ENCODE measurements at regions not wholly inside any gene's neighbourhood (a gene's known extent, or its start where the extent isn't known, plus 50 kb on each side); places are given as distances from the start of the nearest gene placed in this dataset.

GRCh38 chrX:81615979-81616378 is 414.1 kb downstream of the SH3BGRL start:
- Histone ChIP-seq H3K14ac (ENCODE audit: low read length in 2 of 2) (no peak overlapping the region), H3K4me1 (ENCODE audit: control insufficient read depth, insufficient read depth, low read depth, low read length) (no peaks in the 10 kb centered on the region), H3K27ac (ENCODE audit: low read length, poor library complexity, severe bottlenecking) (no peak overlapping the region), H4K91ac (ENCODE audit: low read length) (no peak overlapping the region), H4K8ac (ENCODE audit: low read length) (no peak overlapping the region), H2BK5ac (ENCODE audit: low read depth, low read length, poor library complexity, severe bottlenecking) (no peak overlapping the region), H2AK5ac (ENCODE audit: low read length, severe bottlenecking) (no peak overlapping the region), H3K27me3 (ENCODE audit: control insufficient read depth in 1 of 2, insufficient read depth in 1 of 2, low read length in 2 of 2) (no peaks in the 10 kb centered on the region), H3K23ac (ENCODE audit: low read length in 2 of 2) (no peak overlapping the region), H3K79me1 (replicated peaks; ENCODE audit: low read length, poor library complexity, severe bottlenecking) (no peaks in the 10 kb centered on the region), H3K36me3 (ENCODE audit: control insufficient read depth in 1 of 2, insufficient read depth in 2 of 2, low read depth in 1 of 2, low read length in 2 of 2) (no peaks in the 10 kb centered on the region), H3K4me2 (ENCODE audit: low read length, poor library complexity, severe bottlenecking) (no peak overlapping the region), H3K18ac (ENCODE audit: low read depth in 1 of 2, low read length in 2 of 2) (no peak overlapping the region), H2BK12ac (ENCODE audit: low read length in 2 of 2) (no peak overlapping the region), H3K4ac (ENCODE audit: low read depth in 1 of 2, low read length in 2 of 2) (no peak overlapping the region), H2BK15ac (ENCODE audit: low read depth, poor library complexity, severe bottlenecking) (no peak overlapping the region), H3K9me3 (ENCODE audit: control insufficient read depth, low read length) (no peaks in the 10 kb centered on the region), H2BK120ac (ENCODE audit: low read depth, low read length) (no peak overlapping the region), H2AFZ (ENCODE audit: low read depth, low read length) (no peak overlapping the region), H3K4me3 (ENCODE audit: insufficient read depth in 1 of 2, low read depth in 1 of 2, low read length in 2 of 2) (no peak overlapping the region), H3K9ac (ENCODE audit: low read length) (no peak overlapping the region)
- DNase-seq: no peak
- 82% methylated on average over 1 of the region's 2 CpGs for WGBS

GRCh38 chrX:81662381-81662780 is 460.5 kb downstream of the SH3BGRL start:
- no peak overlapping the region for H3K4me3 ChIP-seq (ENCODE audit: insufficient read depth in 1 of 2, low read depth in 1 of 2, low read length in 2 of 2)
- H4K91ac ChIP-seq (ENCODE audit: low read length): no peak overlapping the region
- no peak overlapping the region for H2AFZ ChIP-seq (ENCODE audit: low read depth, low read length)
- no peaks in the 10 kb centered on the region for H3K27me3 ChIP-seq (ENCODE audit: control insufficient read depth in 1 of 2, insufficient read depth in 1 of 2, low read length in 2 of 2)
- no peak overlapping the region for H3K18ac ChIP-seq (ENCODE audit: low read depth in 1 of 2, low read length in 2 of 2)
- no peak overlapping the region for H4K8ac ChIP-seq (ENCODE audit: low read length)
- H3K9ac ChIP-seq (ENCODE audit: low read length): no peak overlapping the region
- no peak overlapping the region for H3K4me2 ChIP-seq (ENCODE audit: low read length, poor library complexity, severe bottlenecking)
- no peak overlapping the region for H2AK5ac ChIP-seq (ENCODE audit: low read length, severe bottlenecking)
- H3K23ac ChIP-seq (ENCODE audit: low read length in 2 of 2): no peak overlapping the region
- H2BK120ac ChIP-seq (ENCODE audit: low read depth, low read length): no peak overlapping the region
- H3K36me3 ChIP-seq (ENCODE audit: control insufficient read depth in 1 of 2, insufficient read depth in 2 of 2, low read depth in 1 of 2, low read length in 2 of 2): no peaks in the 10 kb centered on the region
- no peaks in the 10 kb centered on the region for H3K79me1 ChIP-seq (replicated peaks; ENCODE audit: low read length, poor library complexity, severe bottlenecking)
- H3K9me3 ChIP-seq (ENCODE audit: control insufficient read depth, low read length): no peaks in the 10 kb centered on the region
- no peak overlapping the region for H3K27ac ChIP-seq (ENCODE audit: low read length, poor library complexity, severe bottlenecking)
- no peak overlapping the region for H3K14ac ChIP-seq (ENCODE audit: low read length in 2 of 2)
- no peaks in the 10 kb centered on the region for H3K4me1 ChIP-seq (ENCODE audit: control insufficient read depth, insufficient read depth, low read depth, low read length)
- H3K4ac ChIP-seq (ENCODE audit: low read depth in 1 of 2, low read length in 2 of 2): no peak overlapping the region
- H2BK15ac ChIP-seq (ENCODE audit: low read depth, poor library complexity, severe bottlenecking): no peak overlapping the region
- no peak for DNase-seq
- no peak overlapping the region for H2BK12ac ChIP-seq (ENCODE audit: low read length in 2 of 2)
- H2BK5ac ChIP-seq (ENCODE audit: low read depth, low read length, poor library complexity, severe bottlenecking): no peak overlapping the region

GRCh38 chrX:81708487-81708886 is 506.6 kb downstream of the SH3BGRL start:
- no peaks in the 10 kb centered on the region for H3K27me3 ChIP-seq (ENCODE audit: control insufficient read depth in 1 of 2, insufficient read depth in 1 of 2, low read length in 2 of 2)
- no peak overlapping the region for H2BK15ac ChIP-seq (ENCODE audit: low read depth, poor library complexity, severe bottlenecking)
- H4K91ac ChIP-seq (ENCODE audit: low read length): no peak overlapping the region
- H3K14ac ChIP-seq (ENCODE audit: low read length in 2 of 2): no peak overlapping the region
- H2BK120ac ChIP-seq (ENCODE audit: low read depth, low read length): no peak overlapping the region
- H3K36me3 ChIP-seq (ENCODE audit: control insufficient read depth in 1 of 2, insufficient read depth in 2 of 2, low read depth in 1 of 2, low read length in 2 of 2): no peaks in the 10 kb centered on the region
- H3K9ac ChIP-seq (ENCODE audit: low read length): no peak overlapping the region
- H3K4me1 ChIP-seq (ENCODE audit: control insufficient read depth, insufficient read depth, low read depth, low read length): no peaks in the 10 kb centered on the region
- H4K8ac ChIP-seq (ENCODE audit: low read length): no peak overlapping the region
- H3K79me1 ChIP-seq (replicated peaks; ENCODE audit: low read length, poor library complexity, severe bottlenecking): no peaks in the 10 kb centered on the region
- no peak overlapping the region for H3K4ac ChIP-seq (ENCODE audit: low read depth in 1 of 2, low read length in 2 of 2)
- H3K23ac ChIP-seq (ENCODE audit: low read length in 2 of 2): no peak overlapping the region
- WGBS: 69% methylated on average over 2 of the region's 3 CpGs
- H2BK5ac ChIP-seq (ENCODE audit: low read depth, low read length, poor library complexity, severe bottlenecking): no peak overlapping the region
- H3K9me3 ChIP-seq (ENCODE audit: control insufficient read depth, low read length): peaks cover 2% of the 10 kb centered on the region
- no peak overlapping the region for H2BK12ac ChIP-seq (ENCODE audit: low read length in 2 of 2)
- H3K4me3 ChIP-seq (ENCODE audit: insufficient read depth in 1 of 2, low read depth in 1 of 2, low read length in 2 of 2): no peak overlapping the region
- H3K27ac ChIP-seq (ENCODE audit: low read length, poor library complexity, severe bottlenecking): no peak overlapping the region
- DNase-seq: no peak
- no peak overlapping the region for H2AFZ ChIP-seq (ENCODE audit: low read depth, low read length)
- H2AK5ac ChIP-seq (ENCODE audit: low read length, severe bottlenecking): no peak overlapping the region
- H3K18ac ChIP-seq (ENCODE audit: low read depth in 1 of 2, low read length in 2 of 2): no peak overlapping the region
- no peak overlapping the region for H3K4me2 ChIP-seq (ENCODE audit: low read length, poor library complexity, severe bottlenecking)

- Histone ChIP-seq H3K23ac (ENCODE audit: low read length in 2 of 2) (no peak overlapping the region), H3K79me1 (replicated peaks; ENCODE audit: low read length, poor library complexity, severe bottlenecking) (no peaks in the 10 kb centered on the region), H3K4me2 (ENCODE audit: low read length, poor library complexity, severe bottlenecking) (no peak overlapping the region), H3K4me1 (ENCODE audit: control insufficient read depth, insufficient read depth, low read depth, low read length) (no peaks in the 10 kb centered on the region), H3K27ac (ENCODE audit: low read length, poor library complexity, severe bottlenecking) (no peak overlapping the region), H3K18ac (ENCODE audit: low read depth in 1 of 2, low read length in 2 of 2) (no peak overlapping the region), H3K27me3 (ENCODE audit: control insufficient read depth in 1 of 2, insufficient read depth in 1 of 2, low read length in 2 of 2) (no peaks in the 10 kb centered on the region), H3K9me3 (ENCODE audit: control insufficient read depth, low read length) (peaks cover 61% of the 10 kb centered on the region), H3K4me3 (ENCODE audit: insufficient read depth in 1 of 2, low read depth in 1 of 2, low read length in 2 of 2) (no peak overlapping the region), H3K9ac (ENCODE audit: low read length) (no peak overlapping the region), H4K91ac (ENCODE audit: low read length) (no peak overlapping the region), H2BK15ac (ENCODE audit: low read depth, poor library complexity, severe bottlenecking) (no peak overlapping the region), H4K8ac (ENCODE audit: low read length) (no peak overlapping the region), H2AFZ (ENCODE audit: low read depth, low read length) (no peak overlapping the region), H2BK5ac (ENCODE audit: low read depth, low read length, poor library complexity, severe bottlenecking) (no peak overlapping the region), H2BK120ac (ENCODE audit: low read depth, low read length) (no peak overlapping the region), H2BK12ac (ENCODE audit: low read length in 2 of 2) (no peak overlapping the region), H3K4ac (ENCODE audit: low read depth in 1 of 2, low read length in 2 of 2) (no peak overlapping the region), H3K36me3 (ENCODE audit: control insufficient read depth in 1 of 2, insufficient read depth in 2 of 2, low read depth in 1 of 2, low read length in 2 of 2) (no peaks in the 10 kb centered on the region), H3K14ac (ENCODE audit: low read length in 2 of 2) (no peak overlapping the region), H2AK5ac (ENCODE audit: low read length, severe bottlenecking) (no peak overlapping the region)
- no peak for DNase-seq
- WGBS: 65% methylated on average over 2 of the region's 2 CpGs
Measured at GRCh38 chrX:81728622-81729021, 526.7 kb downstream of the SH3BGRL start.

Measured in mesenchymal stem cell (in vitro differentiated cells and primary cell).